Smooth muscle cell (in vitro differentiated cells): ENCODE measurements at regions not wholly inside any gene's neighbourhood (a gene's known extent, or its start where the extent isn't known, plus 50 kb on each side); places are given as distances from the start of the nearest gene placed in this dataset.
"Not testable (repeated sequence)": the region's sequence is repeated elsewhere in the genome, so short reads cannot be mapped to it uniquely, and the experiment has no call there.

Experiments
- DNase-seq: peaks from one replicate; lab custom pipeline; 2025; ENCODE audit not compliant: unreplicated experiment; lab: John Stamatoyannopoulos, UW
- H2AFZ ChIP-seq: fragments of 200-600 bp; sonication (generic); 2 replicates; pipeline ENCODE4 v1.6.0; 2016; ENCODE audit warnings: antibody characterized with exemption, low read depth, mild to moderate bottlenecking
- H3F3A ChIP-seq: fragments of 200-600 bp; sonication (generic); 2 replicates; pipeline ENCODE4 v1.6.0; 2017; ENCODE audit warnings: antibody characterized with exemption, low read depth
- H3K27ac ChIP-seq: fragments of 200-600 bp; sonication (generic); 2 replicates; pipeline ENCODE4 v1.5.1; 2016; ENCODE audit warnings: low read depth, mild to moderate bottlenecking
- H3K27me3 ChIP-seq: fragments of 200-600 bp; sonication (generic); 2 replicates; pipeline ENCODE4 v1.6.1; 2016; ENCODE audit warnings: low read depth, mild to moderate bottlenecking
- H3K36me3 ChIP-seq: fragments of 200-600 bp; sonication (generic); 2 replicates; pipeline ENCODE4 v1.5.1; 2016; ENCODE audit warnings: low read depth
- H3K4me1 ChIP-seq: fragments of 200-600 bp; sonication (generic); 2 replicates; pipeline ENCODE4 v1.5.1; 2016; ENCODE audit warnings: low read depth
- H3K4me2 ChIP-seq: fragments of 200-600 bp; sonication (generic); 2 replicates; pipeline ENCODE4 v1.6.0; 2016; ENCODE audit warnings: mild to moderate bottlenecking
- H3K4me3 ChIP-seq: fragments of 200-600 bp; sonication (generic); 2 replicates; pipeline ENCODE4 v1.5.1; 2016; ENCODE audit warnings: mild to moderate bottlenecking
- H3K79me2 ChIP-seq: fragments of 200-600 bp; sonication (generic); 2 replicates; pipeline ENCODE4 v1.6.0; 2016; ENCODE audit warnings: low read depth, mild to moderate bottlenecking
- H3K9ac ChIP-seq: fragments of 200-600 bp; sonication (generic); 2 replicates; pipeline ENCODE4 v1.6.0; 2016; ENCODE audit warnings: low read depth
- H3K9me3 ChIP-seq: fragments of 200-600 bp; sonication (generic); replicated peaks from 2 replicates; pipeline ENCODE4 v1.5.1; 2016; ENCODE audit warnings: low read depth
- H4K20me1 ChIP-seq: fragments of 200-600 bp; sonication (generic); 2 replicates; pipeline ENCODE4 v1.6.0; 2016; ENCODE audit warnings: low read depth
- WGBS: methylation state at CpG from one replicate; pipeline ENCODE4 v1.1.7; 2016; ENCODE audit warnings: low lambda C conversion rate; 5-methylcytosine and 5-hydroxymethylcytosine counted together
- TF ChIP-seq, protein P1 (sequence below): fragments of 200-600 bp; sonication (generic); IDR thresholded peaks from 2 replicates; pipeline ENCODE4 v1.5.1; 2017; ENCODE audit warnings: borderline replicate concordance, mild to moderate bottlenecking, antibody characterized with exemption; ENCODE audit not compliant: insufficient read depth, poor library complexity, severe bottlenecking

DNA sequence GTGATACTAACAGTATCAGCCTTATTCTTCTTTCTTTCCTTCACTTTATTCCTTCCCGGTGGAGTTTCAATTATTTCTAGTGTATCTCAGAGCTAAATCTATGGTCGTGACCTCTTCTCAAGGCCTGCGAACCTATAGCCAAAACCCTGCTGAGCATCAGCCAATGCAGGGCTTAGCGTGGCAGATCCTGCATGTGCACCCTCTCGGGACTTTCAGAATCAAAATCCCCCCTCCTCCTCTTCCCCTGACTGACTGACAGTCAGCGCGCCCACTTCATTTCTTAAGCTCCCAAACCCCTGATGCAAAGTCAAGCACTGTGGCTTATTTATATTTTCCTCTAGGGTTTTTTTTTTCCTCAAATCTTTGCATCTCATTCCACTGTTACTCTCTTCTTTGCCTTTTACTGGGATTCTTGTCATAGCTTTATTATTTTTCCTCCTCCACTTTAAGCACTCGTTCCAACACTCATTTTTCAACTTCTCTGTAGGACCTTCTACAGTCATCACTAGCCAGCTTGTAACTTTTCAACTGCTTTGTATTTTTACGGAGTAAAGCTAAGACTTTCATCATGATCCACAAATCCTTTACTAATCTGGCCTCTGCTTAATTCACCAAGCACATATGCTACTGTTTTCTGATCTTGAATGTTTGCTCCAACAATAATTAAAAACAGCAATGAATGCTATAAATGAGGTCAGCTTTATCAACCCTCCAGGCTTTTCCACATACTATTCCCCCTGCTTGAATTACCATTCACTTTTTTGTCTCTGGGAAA lies 896.5 kb upstream of the PIK3C3 start:
- Histone ChIP-seq H4K20me1 (no peaks in the 10 kb centered on the region), H3K79me2 (no peaks in the 10 kb centered on the region), H3K4me3 (no peak overlapping the region), H3K4me1 (no peaks in the 10 kb centered on the region), H3K4me2 (peak overlapping the region; percentile 36), H3K27ac (no peak overlapping the region), H3K9me3 (no peaks in the 10 kb centered on the region), H3F3A (no peaks in the 10 kb centered on the region), H3K27me3 (no peaks in the 10 kb centered on the region), H2AFZ (peak overlapping the region; percentile 60), H3K36me3 (no peaks in the 10 kb centered on the region), H3K9ac (no peak overlapping the region)
- 66% methylated on average over 9 of the region's 9 CpGs for WGBS
- TF ChIP-seq, protein P1, sequence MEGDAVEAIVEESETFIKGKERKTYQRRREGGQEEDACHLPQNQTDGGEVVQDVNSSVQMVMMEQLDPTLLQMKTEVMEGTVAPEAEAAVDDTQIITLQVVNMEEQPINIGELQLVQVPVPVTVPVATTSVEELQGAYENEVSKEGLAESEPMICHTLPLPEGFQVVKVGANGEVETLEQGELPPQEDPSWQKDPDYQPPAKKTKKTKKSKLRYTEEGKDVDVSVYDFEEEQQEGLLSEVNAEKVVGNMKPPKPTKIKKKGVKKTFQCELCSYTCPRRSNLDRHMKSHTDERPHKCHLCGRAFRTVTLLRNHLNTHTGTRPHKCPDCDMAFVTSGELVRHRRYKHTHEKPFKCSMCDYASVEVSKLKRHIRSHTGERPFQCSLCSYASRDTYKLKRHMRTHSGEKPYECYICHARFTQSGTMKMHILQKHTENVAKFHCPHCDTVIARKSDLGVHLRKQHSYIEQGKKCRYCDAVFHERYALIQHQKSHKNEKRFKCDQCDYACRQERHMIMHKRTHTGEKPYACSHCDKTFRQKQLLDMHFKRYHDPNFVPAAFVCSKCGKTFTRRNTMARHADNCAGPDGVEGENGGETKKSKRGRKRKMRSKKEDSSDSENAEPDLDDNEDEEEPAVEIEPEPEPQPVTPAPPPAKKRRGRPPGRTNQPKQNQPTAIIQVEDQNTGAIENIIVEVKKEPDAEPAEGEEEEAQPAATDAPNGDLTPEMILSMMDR = no peak
- DNase-seq = no peak

DNA sequence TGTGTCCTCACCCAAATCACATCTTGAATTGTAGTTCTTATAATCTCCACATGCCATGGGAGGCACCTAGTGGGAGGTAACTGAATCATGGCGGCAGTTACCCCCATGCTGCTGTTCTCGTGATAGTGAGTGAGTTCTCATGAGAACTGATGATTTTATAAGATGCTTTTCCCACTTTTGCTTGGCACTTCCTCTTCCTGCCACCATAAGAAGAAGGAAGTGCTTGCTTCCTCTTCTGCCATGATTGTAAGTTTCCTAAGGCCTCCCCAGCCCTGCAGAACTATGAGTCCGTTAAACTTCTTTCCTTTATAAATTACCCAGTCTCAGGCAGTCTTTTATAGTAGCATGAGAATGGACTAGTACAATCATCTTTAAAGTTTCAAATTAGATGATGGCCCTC lies 902.4 kb upstream of the PIK3C3 start:
- 99% methylated on average over 3 of the region's 3 CpGs for WGBS
- TF ChIP-seq, protein P1 = no peak
- Histone ChIP-seq H2AFZ (no peak overlapping the region), H3K27me3 (no peaks in the 10 kb centered on the region), H3K36me3 (no peaks in the 10 kb centered on the region), H3K79me2 (no peaks in the 10 kb centered on the region), H3K4me2 (no peak overlapping the region), H3K9ac (no peak overlapping the region), H3K4me3 (no peak overlapping the region), H3F3A (no peaks in the 10 kb centered on the region), H3K9me3 (no peaks in the 10 kb centered on the region), H4K20me1 (no peaks in the 10 kb centered on the region), H3K4me1 (no peaks in the 10 kb centered on the region), H3K27ac (no peak overlapping the region)
- DNase-seq = no peak

DNA sequence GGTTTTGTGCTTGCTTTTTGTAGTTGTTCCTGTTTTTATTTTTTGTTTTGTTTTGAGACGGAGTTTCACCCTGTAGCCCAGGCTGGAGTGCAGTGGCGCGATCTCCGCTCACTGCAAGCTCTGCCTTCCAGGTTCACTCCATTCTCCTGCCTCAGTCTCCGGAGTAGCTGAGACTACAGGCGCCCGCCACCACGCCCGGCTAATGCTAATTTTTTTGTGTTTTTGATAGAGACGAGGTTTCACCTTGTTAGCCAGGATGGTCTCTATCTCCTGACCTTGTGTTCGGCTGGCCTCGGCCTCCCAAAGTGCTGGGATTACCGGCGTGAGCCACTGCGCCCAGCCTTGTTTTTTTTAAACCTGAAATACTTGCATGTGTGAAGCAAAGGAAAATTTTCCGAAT lies 908.8 kb upstream of the PIK3C3 start:
- H3F3A ChIP-seq, H3K9me3 ChIP-seq, H3K27ac ChIP-seq, H2AFZ ChIP-seq, H3K36me3 ChIP-seq, H3K4me3 ChIP-seq, DNase-seq, H3K9ac ChIP-seq, H3K4me1 ChIP-seq, H4K20me1 ChIP-seq, H3K79me2 ChIP-seq, H3K27me3 ChIP-seq, H3K4me2 ChIP-seq: not testable (repeated sequence)
- 94% methylated on average over 16 of the region's 16 CpGs for WGBS

DNA sequence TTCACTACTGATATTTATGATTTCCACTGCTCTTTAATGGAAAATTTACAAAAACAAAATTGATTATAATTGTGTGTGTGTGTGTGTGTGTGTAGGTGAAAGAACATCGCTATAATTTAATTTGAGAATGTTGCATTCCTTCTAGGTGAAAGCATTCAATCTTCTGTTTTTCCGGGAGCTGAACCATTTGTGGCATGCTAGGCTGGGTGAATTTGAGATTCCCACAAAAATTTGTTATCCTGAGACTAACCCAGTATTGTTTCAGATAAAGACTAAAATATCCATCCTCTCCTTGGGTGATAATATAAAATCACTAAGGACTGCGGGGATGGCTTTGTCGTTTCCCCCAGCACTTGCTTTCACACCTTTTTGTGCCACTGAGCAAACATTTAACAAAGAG lies 911.2 kb upstream of the PIK3C3 start:
- 86% methylated on average over 4 of the region's 4 CpGs for WGBS
- no peak for DNase-seq

More for the DNA sequence above, 911.2 kb upstream of the PIK3C3 start:
- H3K4me3 ChIP-seq = no peak overlapping the region
- H3K4me2 ChIP-seq = no peak overlapping the region
- no peaks in the 10 kb centered on the region for H3K9me3 ChIP-seq
- H2AFZ ChIP-seq = no peak overlapping the region
- H3K27ac ChIP-seq = no peak overlapping the region
- no peaks in the 10 kb centered on the region for H3K4me1 ChIP-seq
- H4K20me1 ChIP-seq = no peaks in the 10 kb centered on the region
- H3F3A ChIP-seq = no peaks in the 10 kb centered on the region
- no peaks in the 10 kb centered on the region for H3K27me3 ChIP-seq
- H3K79me2 ChIP-seq = no peaks in the 10 kb centered on the region
- H3K9ac ChIP-seq = no peak overlapping the region
- TF ChIP-seq, protein P1 = no peak
- no peaks in the 10 kb centered on the region for H3K36me3 ChIP-seq
